ENCODE measurements at regions not wholly inside any gene's neighbourhood (a gene's known extent, or its start where the extent isn't known, plus 50 kb on each side); places are given as distances from the start of the nearest gene placed in this dataset.

DNA sequence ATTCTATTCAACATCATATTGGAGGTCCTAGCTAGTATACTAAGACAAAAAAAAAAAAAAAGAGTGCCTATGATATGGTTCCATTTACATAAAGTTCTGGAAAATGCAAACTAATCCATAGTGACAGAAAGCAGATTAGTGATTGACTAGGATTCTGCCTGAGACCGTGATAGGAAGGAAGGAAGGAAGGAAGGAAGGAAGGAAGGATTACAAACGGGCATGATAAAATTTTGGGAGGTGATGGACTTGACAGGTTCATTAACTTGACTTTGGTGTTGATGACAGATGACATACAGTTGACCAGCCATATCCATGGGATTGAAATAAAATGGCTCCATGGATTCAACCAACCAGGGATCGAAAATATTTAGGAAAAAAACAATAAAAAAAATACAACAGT is 79.1 kb upstream of the MAN2A1 start:
- H3K27ac ChIP-seq: no peak overlapping the region
- ATAC-seq: no peak
- no peak overlapping the region for H3K4me3 ChIP-seq
- no peaks in the 10 kb centered on the region for H3K27me3 ChIP-seq
- no peaks in the 10 kb centered on the region for H3K9me3 ChIP-seq
- 72 to 76% methylated on average over 2 of the region's 3 CpGs for WGBS, 2 donors (ENCODE audit: low coverage in 1 of 2)
- no peaks in the 10 kb centered on the region for H3K36me3 ChIP-seq
- TF ChIP-seq POLR2AphosphoS5 (IDR thresholded peaks at IDR 0.05): no peak
- TF ChIP-seq, protein P1, sequence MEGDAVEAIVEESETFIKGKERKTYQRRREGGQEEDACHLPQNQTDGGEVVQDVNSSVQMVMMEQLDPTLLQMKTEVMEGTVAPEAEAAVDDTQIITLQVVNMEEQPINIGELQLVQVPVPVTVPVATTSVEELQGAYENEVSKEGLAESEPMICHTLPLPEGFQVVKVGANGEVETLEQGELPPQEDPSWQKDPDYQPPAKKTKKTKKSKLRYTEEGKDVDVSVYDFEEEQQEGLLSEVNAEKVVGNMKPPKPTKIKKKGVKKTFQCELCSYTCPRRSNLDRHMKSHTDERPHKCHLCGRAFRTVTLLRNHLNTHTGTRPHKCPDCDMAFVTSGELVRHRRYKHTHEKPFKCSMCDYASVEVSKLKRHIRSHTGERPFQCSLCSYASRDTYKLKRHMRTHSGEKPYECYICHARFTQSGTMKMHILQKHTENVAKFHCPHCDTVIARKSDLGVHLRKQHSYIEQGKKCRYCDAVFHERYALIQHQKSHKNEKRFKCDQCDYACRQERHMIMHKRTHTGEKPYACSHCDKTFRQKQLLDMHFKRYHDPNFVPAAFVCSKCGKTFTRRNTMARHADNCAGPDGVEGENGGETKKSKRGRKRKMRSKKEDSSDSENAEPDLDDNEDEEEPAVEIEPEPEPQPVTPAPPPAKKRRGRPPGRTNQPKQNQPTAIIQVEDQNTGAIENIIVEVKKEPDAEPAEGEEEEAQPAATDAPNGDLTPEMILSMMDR (IDR thresholded peaks at IDR 0.05): no peak
- TF ChIP-seq POLR2A (IDR thresholded peaks at IDR 0.05): no peak
- TF ChIP-seq EP300 (IDR thresholded peaks at IDR 0.05): no peak
- no peaks in the 10 kb centered on the region for H3K4me1 ChIP-seq

- no peak for ATAC-seq
- Histone ChIP-seq H3K36me3 (no peaks in the 10 kb centered on the region), H3K27me3 (no peaks in the 10 kb centered on the region), H3K27ac (no peak overlapping the region), H3K9me3 (no peaks in the 10 kb centered on the region), H3K4me1 (no peaks in the 10 kb centered on the region), H3K4me3 (no peak overlapping the region)
- 91 to 96% methylated on average over 3 of the region's 3 CpGs for WGBS, 2 donors (ENCODE audit: low coverage in 1 of 2)
- TF ChIP-seq, protein P1 (IDR thresholded peaks at IDR 0.05): no peak
- TF ChIP-seq POLR2A (IDR thresholded peaks at IDR 0.05): no peak
These were observed 84.5 kb upstream of the MAN2A1 start for GRCh38 chr5:109605207-109605730.

DNA sequence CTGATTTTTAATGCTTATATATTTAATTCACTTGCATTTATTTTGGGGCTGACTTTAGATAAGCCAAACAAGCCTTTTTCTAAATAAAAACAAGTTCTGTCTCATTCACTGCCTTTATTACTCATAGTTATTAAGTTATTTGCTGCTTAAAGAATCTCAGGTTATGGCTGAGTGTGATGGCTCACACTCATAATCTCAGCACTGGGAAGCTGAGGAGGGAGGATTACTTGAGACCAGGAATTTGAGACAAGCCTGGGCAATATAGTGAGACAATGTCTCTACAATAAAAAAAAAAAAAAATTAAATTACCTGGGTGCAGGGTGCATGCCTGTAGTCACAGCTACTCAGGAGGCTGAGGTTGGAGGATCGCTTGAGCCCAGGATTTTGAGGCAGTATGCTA is 85.0 kb upstream of the MAN2A1 start:
- TF ChIP-seq, protein P1 (IDR thresholded peaks at IDR 0.05): no peak
- TF ChIP-seq EP300 (IDR thresholded peaks at IDR 0.05) (no peak), POLR2A (IDR thresholded peaks at IDR 0.05) (no peak), POLR2AphosphoS5 (IDR thresholded peaks at IDR 0.05) (no peak)
- ATAC-seq: no peak
- 100% methylated on average over 1 of the region's 1 CpG; no CpG with 5 or more reads in 1 of the 2 donors for WGBS, 2 donors (ENCODE audit: low coverage in 1 of 2)
- Histone ChIP-seq H3K4me3 (no peak overlapping the region), H3K27me3 (no peaks in the 10 kb centered on the region), H3K4me1 (no peaks in the 10 kb centered on the region), H3K27ac (no peak overlapping the region), H3K9me3 (no peaks in the 10 kb centered on the region), H3K36me3 (no peaks in the 10 kb centered on the region)

GRCh38 chr5:109601736-109602135 is 88.0 kb upstream of the MAN2A1 start:
- no peak for ATAC-seq

DNA sequence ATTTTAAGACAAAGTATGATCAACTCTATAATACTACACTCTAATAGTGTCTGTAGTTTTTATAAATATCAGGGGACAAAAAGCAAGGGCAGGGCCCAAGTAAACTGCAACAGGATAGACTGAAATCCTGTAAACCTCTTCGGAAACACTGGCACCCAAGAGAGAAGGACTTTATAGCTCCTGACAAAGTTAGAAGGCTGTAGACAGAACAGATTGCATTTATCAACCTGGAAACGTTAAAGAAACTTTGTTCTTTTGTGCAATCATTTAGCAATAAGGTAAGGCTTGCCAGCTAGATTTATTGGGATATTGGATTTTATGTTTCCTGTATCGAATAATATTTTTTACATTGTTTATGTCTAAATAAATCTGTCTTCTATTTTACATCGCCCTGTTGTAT is 91.8 kb upstream of the MAN2A1 start:
- no peak for ATAC-seq
- 58 to 72% methylated on average over 4 of the region's 4 CpGs for WGBS, 2 donors (ENCODE audit: low coverage in 1 of 2)
- H3K4me1 ChIP-seq: no peaks in the 10 kb centered on the region
- TF ChIP-seq POLR2A (IDR thresholded peaks at IDR 0.05): no peak
- TF ChIP-seq POLR2AphosphoS5 (IDR thresholded peaks at IDR 0.05): no peak
- no peak for TF ChIP-seq EP300 (IDR thresholded peaks at IDR 0.05)
- TF ChIP-seq, protein P1 (IDR thresholded peaks at IDR 0.05): no peak
- H3K27me3 ChIP-seq: no peaks in the 10 kb centered on the region
- no peaks in the 10 kb centered on the region for H3K36me3 ChIP-seq
- H3K27ac ChIP-seq: no peak overlapping the region
- no peak overlapping the region for H3K4me3 ChIP-seq
- no peaks in the 10 kb centered on the region for H3K9me3 ChIP-seq

More at GRCh38 chr5:109601736-109602135, 88.0 kb upstream of the MAN2A1 start:
- no peaks in the 10 kb centered on the region for H3K9me3 ChIP-seq
- H3K36me3 ChIP-seq: no peaks in the 10 kb centered on the region
- H3K27ac ChIP-seq: no peak overlapping the region
- TF ChIP-seq EP300 (IDR thresholded peaks at IDR 0.05) (no peak), POLR2AphosphoS5 (IDR thresholded peaks at IDR 0.05) (no peak), POLR2A (IDR thresholded peaks at IDR 0.05) (no peak)
- TF ChIP-seq, protein P1 (IDR thresholded peaks at IDR 0.05): no peak
- no peak overlapping the region for H3K4me3 ChIP-seq
- H3K4me1 ChIP-seq: no peaks in the 10 kb centered on the region
- no peaks in the 10 kb centered on the region for H3K27me3 ChIP-seq
- WGBS, 2 donors (ENCODE audit: low coverage in 1 of 2): 60 to 90% methylated on average over 1 to 3 of the region's 3 CpGs
